Tibial nerve (tissue), 1 donor: ENCODE measurements at regions not wholly inside any gene's neighbourhood (a gene's known extent, or its start where the extent isn't known, plus 50 kb on each side); places are given as distances from the start of the nearest gene placed in this dataset. TPM values are rescaled to one million over a fixed set of nuclear protein-coding genes. Genes with fewer than 3 reads are reported as not detected.

Source experiments
- small RNA-seq: library from RNA; depleted of rRNA; stranded (forward); fragments of <200 nt; gene quantifications from one replicate; pipeline ENCODE3, GENCODE V24; 2016

Small RNA genes lying in the stretch of these regions (small RNA-seq; reads per million reads assigned to genes)
- gene AL390877.1 (not detected), gene RF00561 (not detected)
